Suppressor macrophage treated with lipopolysaccharide for 1 hour (primary cell): ENCODE measurements at regions not wholly inside any gene's neighbourhood (a gene's known extent, or its start where the extent isn't known, plus 50 kb on each side); places are given as distances from the start of the nearest gene placed in this dataset.

Experiments used
- DNase-seq, 3 donors: peaks; one replicate each; pipeline ENCODE4 v3.0.0-alpha.2; 2020 to 2022

DNA sequence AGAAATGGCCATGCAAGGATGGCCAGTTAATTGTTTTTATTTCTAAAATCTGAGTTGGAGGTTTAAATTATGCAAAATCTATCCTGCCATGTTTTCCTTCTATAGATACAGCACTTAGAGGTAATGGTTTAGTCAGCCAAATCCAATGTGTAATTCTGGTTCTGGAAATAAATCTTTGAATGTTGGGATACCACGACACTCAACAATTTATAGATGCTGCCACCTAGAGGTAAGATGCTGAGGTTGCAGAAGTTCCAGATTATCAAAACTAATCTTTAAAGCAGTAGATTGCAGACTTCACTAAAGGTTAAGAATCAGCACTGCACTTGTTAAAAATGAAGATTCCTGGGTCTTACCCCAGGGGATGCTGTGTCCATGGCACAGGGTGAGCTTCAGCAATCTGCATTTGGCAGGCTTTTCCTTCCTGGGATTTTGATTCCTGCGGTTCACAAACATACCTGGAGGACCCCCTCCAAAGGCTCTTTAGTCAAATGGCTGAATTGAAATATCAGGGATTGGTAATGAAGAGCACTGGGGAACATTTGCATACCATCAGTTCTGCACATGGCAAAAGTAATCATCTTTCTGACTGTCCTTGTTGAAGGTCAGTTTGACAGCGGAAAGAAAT lies 53.4 kb upstream of the ANO4 start:
- peak; percentile 15 to 53 (median 38) for DNase-seq

DNA sequence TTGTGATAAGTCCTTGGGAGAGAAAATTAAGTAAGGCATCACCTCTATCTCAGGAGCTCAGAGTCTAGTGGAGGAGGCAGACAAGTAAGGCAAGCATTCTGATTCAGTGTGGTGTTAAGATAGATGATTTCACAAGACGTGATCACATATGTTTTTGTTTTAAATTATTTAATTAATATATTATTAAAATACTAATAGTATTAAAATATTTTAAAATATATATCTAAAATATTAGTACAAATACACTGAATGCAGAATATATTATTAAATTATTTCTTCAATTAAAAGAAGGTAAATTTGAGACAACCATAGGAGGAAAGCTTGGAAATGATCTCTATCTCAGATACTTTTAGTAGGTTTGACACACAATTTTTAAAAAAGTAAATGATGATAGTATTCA lies 51.5 kb upstream of the ANO4 start:
- no peak for DNase-seq
